ENCODE measurements at regions not wholly inside any gene's neighbourhood (a gene's known extent, or its start where the extent isn't known, plus 50 kb on each side); places are given as distances from the start of the nearest gene placed in this dataset.
A peak's percentile ranks its signal among the peaks of the same experiment; 100 is the strongest.
"Not testable (repeated sequence)": the region's sequence is repeated elsewhere in the genome, so short reads cannot be mapped to it uniquely, and the experiment has no call there.

GRCh38 chr11:93054881-93055280, 85.4 kb downstream of the MTNR1B start:
- H3K9me3 Mint-ChIP-seq = no peaks in the 10 kb centered on the region
- DNase-seq = no peak

GRCh38 chr11:93059117-93059957, 89.9 kb downstream of the MTNR1B start:
- no peak overlapping the region for H3K4me3 Mint-ChIP-seq
- no peaks in the 10 kb centered on the region for H3K36me3 Mint-ChIP-seq (ENCODE audit: low read depth)
- H3K27me3 Mint-ChIP-seq (ENCODE audit: low read depth, poor library complexity) = peaks cover 3% of the 10 kb centered on the region
- H3K9me3 Mint-ChIP-seq = peaks cover under 1% of the 10 kb centered on the region
- DNase-seq = no peak
- TF ChIP-seq CTCF (IDR thresholded peaks at IDR 0.05) = no peak
- H3K4me1 Mint-ChIP-seq = peaks cover 26% of the 10 kb centered on the region
- no peak overlapping the region for H3K27ac Mint-ChIP-seq

More at GRCh38 chr11:93054881-93055280, 85.4 kb downstream of the MTNR1B start:
- peaks cover 17% of the 10 kb centered on the region for H3K4me1 Mint-ChIP-seq
- no peak for TF ChIP-seq CTCF (IDR thresholded peaks at IDR 0.05)
- no peak overlapping the region for H3K4me3 Mint-ChIP-seq
- H3K27me3 Mint-ChIP-seq (ENCODE audit: low read depth, poor library complexity) = peaks cover 6% of the 10 kb centered on the region
- no peak overlapping the region for H3K27ac Mint-ChIP-seq
- H3K36me3 Mint-ChIP-seq (ENCODE audit: low read depth) = no peaks in the 10 kb centered on the region

- DNase-seq = peak; percentile 17
- H3K9me3 Mint-ChIP-seq = peaks cover 6% of the 10 kb centered on the region
- no peaks in the 10 kb centered on the region for H3K27me3 Mint-ChIP-seq (ENCODE audit: low read depth, poor library complexity)
- H3K4me3 Mint-ChIP-seq = peak overlapping the region; percentile 19
- H3K27ac Mint-ChIP-seq = no peak overlapping the region
- H3K36me3 Mint-ChIP-seq (ENCODE audit: low read depth) = no peaks in the 10 kb centered on the region
- no peak for TF ChIP-seq CTCF (IDR thresholded peaks at IDR 0.05)
- peaks cover 36% of the 10 kb centered on the region for H3K4me1 Mint-ChIP-seq
Observed at GRCh38 chr11:93063086-93063485, 93.6 kb downstream of the MTNR1B start.

- H3K4me1 Mint-ChIP-seq = peaks cover 22% of the 10 kb centered on the region
- H3K27ac Mint-ChIP-seq = not testable (repeated sequence)
Observed at GRCh38 chr11:93065074-93065674, 95.7 kb downstream of the MTNR1B start.

GRCh38 chr11:93067881-93068390, 98.5 kb downstream of the MTNR1B start:
- peaks cover 19% of the 10 kb centered on the region for H3K4me1 Mint-ChIP-seq

More at GRCh38 chr11:93065074-93065674, 95.7 kb downstream of the MTNR1B start:
- peak; percentile 7 for TF ChIP-seq CTCF (IDR thresholded peaks at IDR 0.05)
- H3K36me3 Mint-ChIP-seq (ENCODE audit: low read depth); DNase-seq; H3K27me3 Mint-ChIP-seq (ENCODE audit: low read depth, poor library complexity); H3K9me3 Mint-ChIP-seq; H3K4me3 Mint-ChIP-seq: not testable (repeated sequence)

More at GRCh38 chr11:93067881-93068390, 98.5 kb downstream of the MTNR1B start:
- no peaks in the 10 kb centered on the region for H3K36me3 Mint-ChIP-seq (ENCODE audit: low read depth)
- no peak overlapping the region for H3K4me3 Mint-ChIP-seq
- H3K9me3 Mint-ChIP-seq = peaks cover 6% of the 10 kb centered on the region
- TF ChIP-seq CTCF (IDR thresholded peaks at IDR 0.05) = no peak
- H3K27me3 Mint-ChIP-seq (ENCODE audit: low read depth, poor library complexity) = peaks cover 2% of the 10 kb centered on the region
- no peak overlapping the region for H3K27ac Mint-ChIP-seq
- no peak for DNase-seq
